Dedifferentiated amniotic fluid mesenchymal stem cell (primary cell): ENCODE measurements at regions not wholly inside any gene's neighbourhood (a gene's known extent, or its start where the extent isn't known, plus 50 kb on each side); places are given as distances from the start of the nearest gene placed in this dataset.

Experiments
- DNase-seq: peaks from one replicate; pipeline ENCODE4 v3.0.0-alpha.2; 2016; ENCODE audit errors: extremely low spot score

GRCh38 chr22:34722901-34723300 is 343.1 kb upstream of the ISX start:
- no peak for DNase-seq

- DNase-seq = no peak
Measured at GRCh38 chr22:34736081-34736480, 329.9 kb upstream of the ISX start.

- DNase-seq = no peak
Measured at GRCh38 chr22:34738661-34739400, 327.1 kb upstream of the ISX start.

- no peak for DNase-seq
Measured at GRCh38 chr22:34743110-34743751, 322.7 kb upstream of the ISX start.

- no peak for DNase-seq
Measured at GRCh38 chr22:34760276-34761008, 305.5 kb upstream of the ISX start.

- no peak for DNase-seq
Measured at GRCh38 chr22:34761111-34761510, 304.8 kb upstream of the ISX start.

GRCh38 chr22:34763496-34763895 is 302.5 kb upstream of the ISX start:
- no peak for DNase-seq

- no peak for DNase-seq
Measured at GRCh38 chr22:34765115-34765514, 300.8 kb upstream of the ISX start.

- DNase-seq = no peak
Measured at GRCh38 chr22:34769361-34769760, 296.6 kb upstream of the ISX start.

- no peak for DNase-seq
Measured at GRCh38 chr22:34776817-34777216, 289.1 kb upstream of the ISX start.

- DNase-seq = no peak
Measured at GRCh38 chr22:34781681-34782080, 284.3 kb upstream of the ISX start.

- DNase-seq = no peak
Measured at GRCh38 chr22:34783436-34783835, 282.5 kb upstream of the ISX start.

GRCh38 chr22:34784056-34784455 is 281.9 kb upstream of the ISX start:
- DNase-seq = no peak

GRCh38 chr22:34797826-34798225 is 268.1 kb upstream of the ISX start:
- no peak for DNase-seq

GRCh38 chr22:34798605-34799004 is 267.4 kb upstream of the ISX start:
- DNase-seq = no peak

- DNase-seq = peak; percentile 49
Measured at GRCh38 chr22:34800260-34800980, 265.5 kb upstream of the ISX start.

GRCh38 chr22:34801221-34801620 is 264.7 kb upstream of the ISX start:
- no peak for DNase-seq

- DNase-seq = no peak
Measured at GRCh38 chr22:34804091-34804490, 261.9 kb upstream of the ISX start.

- no peak for DNase-seq
Measured at GRCh38 chr22:34804604-34805003, 261.4 kb upstream of the ISX start.

- no peak for DNase-seq
Measured at GRCh38 chr22:34805771-34806170, 260.2 kb upstream of the ISX start.

GRCh38 chr22:34808618-34809017 is 257.3 kb upstream of the ISX start:
- no peak for DNase-seq

GRCh38 chr22:34812631-34813030 is 253.3 kb upstream of the ISX start:
- DNase-seq = no peak
